ENCODE measurements at regions not wholly inside any gene's neighbourhood (a gene's known extent, or its start where the extent isn't known, plus 50 kb on each side); places are given as distances from the start of the nearest gene placed in this dataset.
"Not testable (repeated sequence)": the region's sequence is repeated elsewhere in the genome, so short reads cannot be mapped to it uniquely, and the experiment has no call there.

GRCh38 chr3:112765531-112765930 is 81.1 kb downstream of the CD200R1L start:
- no peak for DNase-seq

GRCh38 chr3:112763258-112763657 is 83.4 kb downstream of the CD200R1L start:
- no peak for DNase-seq

- no peak for DNase-seq
Measured at GRCh38 chr3:112761062-112761638, 85.5 kb downstream of the CD200R1L start.

- no peak for DNase-seq
Measured at GRCh38 chr3:112759681-112760080, 87.0 kb downstream of the CD200R1L start.

- no peak for DNase-seq
Measured at GRCh38 chr3:112759210-112759609, 87.5 kb downstream of the CD200R1L start.

- DNase-seq = no peak
Measured at GRCh38 chr3:112757197-112757596, 89.5 kb downstream of the CD200R1L start.

GRCh38 chr3:112755845-112756613 is 90.6 kb downstream of the CD200R1L start:
- DNase-seq = no peak

- DNase-seq = not testable (repeated sequence)
Measured at GRCh38 chr3:112755046-112755445, 91.6 kb downstream of the CD200R1L start.

GRCh38 chr3:112751564-112752512 is 94.8 kb downstream of the CD200R1L start:
- no peak for DNase-seq

GRCh38 chr3:112751061-112751460 is 95.6 kb downstream of the CD200R1L start:
- DNase-seq = no peak

GRCh38 chr3:112747624-112748023 is 99.0 kb downstream of the CD200R1L start:
- DNase-seq = no peak

GRCh38 chr3:112746675-112747280 is 99.9 kb downstream of the CD200R1L start:
- DNase-seq = no peak

- no peak for DNase-seq
Measured at GRCh38 chr3:112745567-112746248, 101.0 kb downstream of the CD200R1L start.

- DNase-seq = no peak
Measured at GRCh38 chr3:112744825-112745566, 101.7 kb downstream of the CD200R1L start.

GRCh38 chr3:112744106-112744505 is 102.6 kb downstream of the CD200R1L start:
- DNase-seq = no peak

- no peak for DNase-seq
Measured at GRCh38 chr3:112742934-112743333, 102.0 kb upstream of the CCDC80 start.

GRCh38 chr3:112741983-112742382 is 101.0 kb upstream of the CCDC80 start:
- DNase-seq = no peak

GRCh38 chr3:112740835-112741234 is 99.9 kb upstream of the CCDC80 start:
- DNase-seq = peak; percentile 42

GRCh38 chr3:112739252-112739965 is 98.5 kb upstream of the CCDC80 start:
- peak; percentile 25 for DNase-seq

GRCh38 chr3:112738366-112738765 is 97.4 kb upstream of the CCDC80 start:
- DNase-seq = no peak

Measured in CD4-positive, alpha-beta T cell treated with Interleukin-4 for 4 hours (primary cell).